Erythroblast (primary cell): ENCODE measurements at regions not wholly inside any gene's neighbourhood (a gene's known extent, or its start where the extent isn't known, plus 50 kb on each side); places are given as distances from the start of the nearest gene placed in this dataset.
A peak's percentile ranks its signal among the peaks of the same experiment; 100 is the strongest.

ENCODE experiments used
- DNase-seq, 2 experiments: peaks; one replicate each; lab custom pipeline; 2025; lab: John Stamatoyannopoulos, UW
- GATA1 ChIP-seq: IDR thresholded peaks from 2 replicates; pipeline ENCODE4 v1.6.1; 2011; ENCODE audit warnings: low read depth, mild to moderate bottlenecking, control low read depth, low read length, moderate library complexity
- POLR2A ChIP-seq: IDR thresholded peaks from 2 replicates; pipeline ENCODE4 v1.6.1; 2011; ENCODE audit warnings: mild to moderate bottlenecking, low read length

DNA sequence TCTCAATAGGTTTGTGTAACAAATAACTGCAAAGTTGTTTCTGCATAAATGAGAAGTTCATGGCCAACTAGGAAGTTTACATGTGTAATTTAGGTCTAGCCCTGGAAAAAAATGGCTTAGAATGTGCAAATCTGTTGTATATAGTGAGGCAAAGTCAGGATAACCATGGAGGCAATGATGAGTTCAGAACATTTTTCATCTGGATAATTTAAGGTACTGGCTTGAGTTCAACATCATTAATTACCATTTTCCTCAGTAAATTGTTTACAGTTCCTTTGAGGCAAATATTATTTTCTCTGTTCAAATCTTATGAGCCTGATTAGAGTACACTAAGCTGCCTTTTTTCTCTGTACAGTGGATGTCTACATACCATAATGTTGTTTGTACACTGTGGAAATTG lies 1259.0 kb upstream of the NUDT12 start:
- TF ChIP-seq GATA1: no peak
- TF ChIP-seq POLR2A: no peak
- no peak for DNase-seq

GRCh38 chr5:104817127-104817526 lies 1254.5 kb upstream of the NUDT12 start:
- DNase-seq: no peak
- TF ChIP-seq POLR2A (no peak), GATA1 (no peak)

DNA sequence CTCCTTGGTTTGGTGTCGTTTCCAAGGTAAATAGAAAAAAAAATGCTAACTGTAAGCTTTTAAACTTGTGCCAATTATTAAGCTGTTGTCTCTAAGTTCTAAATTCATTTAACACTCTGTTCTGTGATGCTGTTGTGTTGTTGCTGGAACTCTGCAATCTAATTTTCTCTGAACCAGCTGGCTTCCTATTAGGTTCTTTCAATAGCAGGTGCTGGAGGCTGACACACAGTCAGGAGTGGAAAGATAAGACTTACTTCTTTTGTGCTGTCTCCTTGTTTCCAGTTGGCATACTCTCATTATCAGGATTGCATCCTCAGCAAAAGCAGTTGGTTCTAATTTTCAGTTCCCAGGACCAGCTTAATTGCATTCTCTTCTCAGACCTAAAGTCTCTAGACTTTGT lies 1252.6 kb upstream of the NUDT12 start:
- no peak for DNase-seq
- no peak for TF ChIP-seq GATA1
- no peak for TF ChIP-seq POLR2A

DNA sequence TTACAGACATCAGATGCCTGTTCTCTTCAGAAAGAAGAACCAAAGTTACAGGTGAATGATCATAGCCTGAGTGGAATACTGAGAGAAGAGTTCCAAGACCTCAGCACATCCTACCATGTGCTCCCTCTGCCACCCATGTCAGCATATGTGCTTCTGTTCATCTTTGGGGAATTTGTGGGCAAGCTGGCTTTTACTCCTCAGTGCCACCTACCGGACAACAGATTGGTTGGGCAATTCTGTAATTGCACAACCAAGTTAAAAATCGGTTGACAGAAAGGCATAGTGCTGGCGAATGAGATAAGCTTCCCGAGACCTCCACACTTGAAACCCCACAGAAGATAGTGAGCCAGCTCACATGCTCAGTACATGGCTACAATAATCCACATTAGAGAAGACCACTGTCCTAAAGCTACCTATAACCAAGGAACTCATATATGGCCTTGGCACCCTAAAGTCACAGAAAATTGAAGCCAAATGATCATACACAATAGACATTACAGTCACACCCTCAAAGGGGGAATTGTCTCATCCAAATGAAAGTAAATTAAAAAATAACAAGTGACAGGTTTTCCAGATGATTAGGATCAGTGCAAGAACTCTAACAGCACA lies 1238.0 kb upstream of the NUDT12 start:
- DNase-seq: peak; percentile 1 to 11
- TF ChIP-seq GATA1: no peak
- TF ChIP-seq POLR2A: no peak

DNA sequence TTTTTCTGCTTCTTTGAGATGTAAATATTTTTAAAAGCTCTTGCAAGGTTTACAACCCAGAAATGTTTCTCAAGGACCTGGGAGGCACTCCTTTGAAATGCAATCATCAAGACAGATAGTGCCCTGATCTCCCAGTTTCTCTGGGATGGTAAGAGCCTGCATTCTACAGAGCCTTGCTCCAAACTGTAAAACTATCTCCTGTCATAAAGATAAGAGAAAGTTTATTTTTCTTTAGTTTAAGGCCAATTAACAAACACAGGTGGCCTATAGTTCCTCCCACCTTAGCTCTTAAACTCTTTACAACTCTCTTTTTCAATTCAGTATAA lies 1231.1 kb upstream of the NUDT12 start:
- DNase-seq: no peak
- TF ChIP-seq GATA1: no peak
- TF ChIP-seq POLR2A: no peak

GRCh38 chr5:104793031-104793754 lies 1230.6 kb upstream of the NUDT12 start:
- TF ChIP-seq GATA1 (no peak), POLR2A (no peak)
- DNase-seq: no peak

DNA sequence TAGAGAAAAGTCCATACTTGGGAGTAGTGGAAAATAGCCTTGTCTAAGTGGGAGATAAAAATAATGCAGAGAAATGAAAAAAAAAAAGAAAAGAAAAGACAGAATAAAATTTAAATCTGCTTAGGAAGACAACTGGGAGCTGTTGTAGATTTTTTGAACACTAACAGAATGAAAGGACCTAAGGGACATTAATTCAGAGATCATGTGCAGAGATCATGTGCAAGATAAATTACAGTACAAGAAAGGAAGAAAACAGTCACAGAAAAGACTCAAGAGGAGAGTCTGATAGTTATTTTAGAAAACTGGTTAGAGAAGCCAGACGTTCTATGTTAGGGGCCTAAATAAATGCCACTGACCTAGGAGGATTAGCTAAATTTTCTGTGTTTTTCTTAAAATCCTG lies 1226.8 kb upstream of the NUDT12 start:
- no peak for DNase-seq
- TF ChIP-seq POLR2A (no peak), GATA1 (no peak)

DNA sequence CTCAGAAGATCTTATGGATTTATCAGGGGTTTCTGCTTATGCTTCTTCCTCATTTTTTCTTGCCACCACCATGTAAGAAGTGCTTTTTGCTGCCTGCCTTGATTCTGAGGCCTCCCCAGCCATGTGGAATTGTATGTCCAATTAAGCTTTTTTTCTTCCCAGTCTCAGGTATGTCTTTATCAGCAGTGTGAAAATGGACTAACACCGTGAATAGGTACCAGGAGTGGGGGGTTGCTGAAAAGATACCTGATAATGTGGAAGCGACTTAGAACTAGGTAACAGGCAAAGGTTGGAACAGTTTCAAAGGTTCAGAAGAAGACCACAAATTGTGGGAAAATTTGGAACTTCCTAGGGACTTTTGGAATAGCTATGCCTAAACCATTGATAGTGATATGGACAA lies 1222.5 kb upstream of the NUDT12 start:
- TF ChIP-seq GATA1 (no peak), POLR2A (no peak)
- no peak for DNase-seq

GRCh38 chr5:104774372-104774771 lies 1211.8 kb upstream of the NUDT12 start:
- TF ChIP-seq POLR2A (no peak), GATA1 (no peak)
- no peak for DNase-seq

DNA sequence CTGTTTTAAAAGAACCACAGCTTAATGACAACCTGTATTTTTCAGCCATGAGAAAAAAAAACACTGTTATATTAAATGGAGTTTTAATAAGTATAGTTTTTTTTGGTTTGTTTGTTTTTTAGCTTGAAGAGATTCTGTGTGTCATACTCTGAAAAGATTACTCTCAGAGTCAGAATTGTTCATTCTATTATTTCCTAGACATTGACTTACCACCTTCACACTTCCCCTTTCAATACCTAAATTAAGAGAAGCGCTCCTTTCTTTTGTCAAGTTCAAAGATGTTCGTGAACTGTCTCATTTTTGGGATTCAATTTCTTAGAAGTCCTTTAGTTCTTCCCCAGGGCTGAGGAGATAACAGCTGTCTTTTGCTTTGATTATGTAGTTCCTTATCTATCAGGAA lies 1201.6 kb upstream of the NUDT12 start:
- TF ChIP-seq POLR2A (no peak), GATA1 (no peak)
- no peak for DNase-seq

DNA sequence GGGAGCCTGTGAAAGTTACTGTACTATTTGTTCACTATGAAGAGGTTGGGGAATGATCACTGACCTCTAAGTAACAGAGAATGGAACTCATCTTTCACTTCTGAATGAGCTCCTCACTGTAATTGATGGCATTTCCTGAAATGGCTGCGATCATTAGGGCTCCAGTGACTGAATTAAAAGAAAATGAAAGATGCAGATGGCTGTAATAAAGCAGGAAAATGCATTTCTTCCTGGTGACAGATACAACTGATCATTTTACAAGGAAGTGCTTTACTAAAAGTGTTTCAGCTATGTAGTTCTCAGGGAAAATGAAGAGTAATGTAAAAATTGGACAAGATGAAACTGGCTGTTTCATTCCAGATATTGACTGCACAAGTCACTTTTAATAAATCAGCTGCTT lies 1200.6 kb upstream of the NUDT12 start:
- TF ChIP-seq GATA1 (no peak), POLR2A (no peak)
- DNase-seq: no peak

- TF ChIP-seq GATA1 (no peak), POLR2A (no peak)
- DNase-seq: no peak
Measured at GRCh38 chr5:104757915-104758314, 1195.3 kb upstream of the NUDT12 start.

DNA sequence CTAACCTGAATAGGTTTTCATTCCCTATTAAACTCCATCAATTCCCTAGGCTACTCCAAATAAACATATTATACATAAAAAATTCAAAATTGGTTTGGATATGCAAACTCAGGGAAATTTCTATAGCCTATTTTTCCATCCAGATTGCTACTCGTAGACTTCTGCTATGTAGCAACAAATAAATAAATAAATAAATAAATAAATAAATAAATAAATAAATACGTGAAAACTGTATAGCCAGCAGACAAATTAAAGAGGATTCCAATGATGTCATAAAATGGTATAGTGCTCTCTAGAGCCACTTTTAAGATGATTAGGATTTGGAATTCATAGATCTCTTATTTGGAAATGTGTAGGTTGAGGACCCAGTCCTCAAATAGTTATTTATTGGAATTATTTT lies 1193.2 kb upstream of the NUDT12 start:
- no peak for DNase-seq
- TF ChIP-seq POLR2A (no peak), GATA1 (no peak)

- TF ChIP-seq GATA1: no peak
- TF ChIP-seq POLR2A: no peak
- DNase-seq: no peak
Measured at GRCh38 chr5:104754311-104754995, 1191.9 kb upstream of the NUDT12 start.
